HEK293T (cell line): ENCODE measurements at regions not wholly inside any gene's neighbourhood (a gene's known extent, or its start where the extent isn't known, plus 50 kb on each side); places are given as distances from the start of the nearest gene placed in this dataset.

Source experiments
- CTCF ChIA-PET: fragments of 350-600 bp; formaldehyde crosslinking; extraction: SDS; loops from one replicate; lab custom pipeline; 2021; ENCODE audit warnings: antibody characterized with exemption, inconsistent platforms; lab: Yijun Ruan, JAX
- POLR2A ChIA-PET: fragments of 350-600 bp; formaldehyde crosslinking; extraction: SDS; loops from one replicate; lab custom pipeline; 2020; ENCODE audit warnings: antibody characterized with exemption, inconsistent platforms; lab: Yijun Ruan, JAX
- DNase-seq: peaks from one replicate; pipeline ENCODE4 v3.0.0; 2012; ENCODE audit warnings: mixed read lengths; ENCODE audit errors: extremely low spot score
- ARNT ChIP-seq: fragments of 450-650 bp; IDR thresholded peaks from 2 replicates; pipeline ENCODE4 v1.6.1; 2017; ENCODE audit warnings: mild to moderate bottlenecking
- BHLHE40 ChIP-seq: fragments of 450-650 bp; IDR thresholded peaks from 2 replicates; pipeline ENCODE4 v1.6.1; 2016; ENCODE audit warnings: mild to moderate bottlenecking, moderate library complexity, borderline replicate concordance
- CTBP1 ChIP-seq: fragments of 450-650 bp; IDR thresholded peaks from 2 replicates; pipeline ENCODE4 v1.6.1; 2016; ENCODE audit warnings: borderline replicate concordance
- ELF4 ChIP-seq: fragments of 450-650 bp; IDR thresholded peaks from 2 replicates; pipeline ENCODE4 v1.6.1; 2017; ENCODE audit warnings: antibody characterized with exemption
- FOXA1 ChIP-seq: fragments of 450-650 bp; IDR thresholded peaks from 2 replicates; pipeline ENCODE4 v1.6.1; 2016; ENCODE audit warnings: mild to moderate bottlenecking
- FOXK2 ChIP-seq: fragments of 450-650 bp; IDR thresholded peaks from 2 replicates; pipeline ENCODE4 v1.6.1; 2016; ENCODE audit warnings: mild to moderate bottlenecking
- FOXM1 ChIP-seq: fragments of 450-650 bp; IDR thresholded peaks from 2 replicates; pipeline ENCODE4 v1.6.1; 2017; ENCODE audit warnings: mild to moderate bottlenecking, borderline replicate concordance
- HDGF ChIP-seq: fragments of 450-650 bp; IDR thresholded peaks from 2 replicates; pipeline ENCODE4 v1.6.1; 2017; ENCODE audit warnings: antibody characterized with exemption, borderline replicate concordance
- L3MBTL2 ChIP-seq: fragments of 450-650 bp; conservative IDR thresholded peaks from 2 replicates; pipeline ENCODE4 v1.6.1; 2016; ENCODE audit warnings: mild to moderate bottlenecking
- LEF1 ChIP-seq: fragments of 450-650 bp; IDR thresholded peaks from 2 replicates; pipeline ENCODE4 v1.6.1; 2017; ENCODE audit warnings: mild to moderate bottlenecking, borderline replicate concordance
- NFRKB ChIP-seq: fragments of 450-650 bp; IDR thresholded peaks from 2 replicates; pipeline ENCODE4 v1.6.1; 2016; ENCODE audit warnings: mild to moderate bottlenecking, moderate library complexity
- PKNOX1 ChIP-seq: fragments of 450-650 bp; IDR thresholded peaks from 2 replicates; pipeline ENCODE4 v1.6.1; 2016
- SP1 ChIP-seq: fragments of 450-650 bp; IDR thresholded peaks from 2 replicates; pipeline ENCODE4 v1.6.1; 2017
- SUZ12 ChIP-seq: fragments of 450-650 bp; IDR thresholded peaks from 2 replicates; pipeline ENCODE4 v1.6.1; 2016; ENCODE audit warnings: mild to moderate bottlenecking
- TARDBP ChIP-seq: fragments of 450-650 bp; IDR thresholded peaks from 2 replicates; pipeline ENCODE4 v1.6.1; 2016
- ZNF384 ChIP-seq: fragments of 450-650 bp; IDR thresholded peaks from 2 replicates; pipeline ENCODE4 v1.6.1; 2016

DNA sequence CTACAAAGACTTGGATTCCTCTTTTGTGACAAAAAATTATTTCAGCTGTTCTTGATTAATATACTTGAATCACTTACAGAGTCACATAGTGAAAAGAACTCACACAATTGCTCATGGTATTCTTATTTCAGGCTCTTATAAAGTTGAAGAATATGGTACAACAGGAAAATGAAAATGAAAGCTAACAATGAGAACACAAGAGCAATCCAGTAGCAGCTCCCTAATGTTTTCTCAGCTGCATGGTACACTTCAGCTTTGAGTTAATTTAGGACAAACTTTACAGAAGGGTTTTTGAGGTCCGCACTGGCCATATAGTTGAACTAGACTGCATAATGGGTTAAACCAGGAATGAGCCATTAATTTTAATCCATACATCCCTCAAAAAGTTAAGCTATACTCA lies 1261.8 kb downstream of the SLITRK5 start:
- no peak for DNase-seq
- ChIA-PET CTCF (no interaction called here), POLR2A (interaction anchor here (1.3 kb wide), 1 partner anchor 9 kb away, joined by 3 read pairs; no protein-coding TSS in a partner anchor)
- TF ChIP-seq FOXM1 (no peak), TARDBP (no peak), ARNT (no peak), FOXA1 (no peak), NFRKB (no peak), BHLHE40 (no peak), CTBP1 (no peak), LEF1 (no peak), ELF4 (no peak), SP1 (no peak)

- TF ChIP-seq TARDBP = no peak
- TF ChIP-seq FOXK2 = no peak
- TF ChIP-seq ARNT = no peak
- no peak for TF ChIP-seq CTBP1
- TF ChIP-seq SUZ12 = no peak
- no peak for TF ChIP-seq BHLHE40
- no peak for TF ChIP-seq L3MBTL2
- no peak for TF ChIP-seq ZNF384
- TF ChIP-seq FOXM1 = no peak
- TF ChIP-seq PKNOX1 = no peak
- no peak for TF ChIP-seq ELF4
- no peak for TF ChIP-seq NFRKB
- TF ChIP-seq LEF1 = no peak
- TF ChIP-seq HDGF = no peak
- no peak for TF ChIP-seq SP1
- TF ChIP-seq FOXA1 = no peak
- no peak for DNase-seq
- ChIA-PET CTCF (interaction anchor here (0.7 kb wide), 1 partner anchor 455 kb away, joined by 3 read pairs; no protein-coding TSS in a partner anchor), POLR2A (no interaction called here)
Measured at GRCh38 chr13:88937384-88937783, 1266.2 kb downstream of the SLITRK5 start.

- CTCF ChIA-PET = no interaction called here
- POLR2A ChIA-PET = no interaction called here
- no peak for DNase-seq
- no peak for TF ChIP-seq NFRKB
- no peak for TF ChIP-seq SP1
- no peak for TF ChIP-seq FOXK2
- no peak for TF ChIP-seq ELF4
- no peak for TF ChIP-seq PKNOX1
- no peak for TF ChIP-seq BHLHE40
- no peak for TF ChIP-seq SUZ12
- TF ChIP-seq ARNT = no peak
- no peak for TF ChIP-seq FOXA1
- TF ChIP-seq CTBP1 = no peak
- no peak for TF ChIP-seq HDGF
- TF ChIP-seq L3MBTL2 = no peak
- TF ChIP-seq FOXM1 = no peak
- TF ChIP-seq ZNF384 = no peak
- no peak for TF ChIP-seq TARDBP
Measured at GRCh38 chr13:88945793-88946192, 1274.6 kb downstream of the SLITRK5 start.

DNA sequence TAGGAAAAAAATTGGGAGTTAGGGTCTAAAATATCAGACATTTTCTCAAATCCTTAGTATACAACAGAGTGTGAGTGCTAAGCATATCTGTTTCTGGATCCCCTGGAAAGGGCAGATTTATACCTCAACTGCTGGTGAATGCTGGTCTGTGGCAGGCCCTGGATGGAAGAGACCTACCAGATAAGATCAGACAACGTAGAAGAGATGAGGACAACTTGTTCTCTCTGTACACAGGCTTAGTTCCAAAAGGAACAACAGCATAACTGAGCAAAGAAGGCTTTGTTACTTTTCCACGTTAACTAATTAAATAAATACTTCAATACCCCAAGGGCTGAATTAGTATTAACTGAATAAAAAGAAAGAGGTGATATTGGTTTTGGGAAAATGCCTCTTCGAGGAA lies 1277.3 kb downstream of the SLITRK5 start:
- DNase-seq = no peak
- TF ChIP-seq FOXM1 (no peak), SP1 (no peak), ZNF384 (no peak), ELF4 (no peak), HDGF (no peak), SUZ12 (no peak), BHLHE40 (no peak), LEF1 (no peak), NFRKB (no peak), TARDBP (no peak), ARNT (no peak), L3MBTL2 (no peak), CTBP1 (no peak)
- POLR2A ChIA-PET = no interaction called here
- CTCF ChIA-PET = no interaction called here

- no peak for DNase-seq
- CTCF ChIA-PET = no interaction called here
- POLR2A ChIA-PET = no interaction called here
- TF ChIP-seq CTBP1 = no peak
- no peak for TF ChIP-seq HDGF
- no peak for TF ChIP-seq L3MBTL2
- no peak for TF ChIP-seq FOXA1
- TF ChIP-seq TARDBP = no peak
- no peak for TF ChIP-seq FOXK2
- no peak for TF ChIP-seq LEF1
- no peak for TF ChIP-seq BHLHE40
- TF ChIP-seq NFRKB = no peak
- no peak for TF ChIP-seq ARNT
- TF ChIP-seq ZNF384 = no peak
- no peak for TF ChIP-seq PKNOX1
- no peak for TF ChIP-seq ELF4
- TF ChIP-seq FOXM1 = no peak
Measured at GRCh38 chr13:88958821-88959220, 1287.7 kb downstream of the SLITRK5 start.

- ChIA-PET CTCF (no interaction called here), POLR2A (no interaction called here)
- DNase-seq = no peak
- TF ChIP-seq TARDBP = no peak
- TF ChIP-seq BHLHE40 = no peak
- no peak for TF ChIP-seq SUZ12
Measured at GRCh38 chr13:88976466-88976865, 1305.3 kb downstream of the SLITRK5 start.
